HEK293 (cell line): ENCODE measurements at regions not wholly inside any gene's neighbourhood (a gene's known extent, or its start where the extent isn't known, plus 50 kb on each side); places are given as distances from the start of the nearest gene placed in this dataset.

Experiments
- CTCF ChIA-PET: fragments of 350-600 bp; formaldehyde crosslinking; extraction: SDS; loops from one replicate; lab custom pipeline; 2021; ENCODE audit warnings: antibody characterized with exemption; lab: Yijun Ruan, JAX
- POLR2A ChIA-PET: fragments of 300-600 bp; formaldehyde crosslinking; extraction: SDS; loops from one replicate; lab custom pipeline; 2020; ENCODE audit warnings: antibody characterized with exemption, inconsistent platforms; lab: Yijun Ruan, JAX
- H3K27ac ChIP-seq: fragments of 200-500 bp; sonication (Bioruptor generic); 2 replicates; pipeline ENCODE4 v1.5.1; 2014; ENCODE audit warnings: low read depth, low read length, control low read depth, inconsistent platforms; ENCODE audit errors: extremely low read depth
- H3K36me3 ChIP-seq, 2 experiments: fragments of 200-500 bp in 1 of 2; sonication (Bioruptor generic) in 1 of 2; 1 replicate in 1 of 2; 2 replicates in 1 of 2; pipeline ENCODE4 v1.5.1; 2014 to 2017; ENCODE audit warnings: inconsistent platforms in 2 of 2, low read length in 2 of 2; ENCODE audit not compliant: control insufficient read depth in 2 of 2, insufficient read depth in 1 of 2
- H3K4me1 ChIP-seq: fragments of 200-500 bp; sonication (Bioruptor generic); 2 replicates; pipeline ENCODE4 v1.5.1; 2014; ENCODE audit warnings: mild to moderate bottlenecking, low read length, inconsistent platforms; ENCODE audit not compliant: control insufficient read depth, insufficient read depth
- H3K4me3 ChIP-seq: 2 replicates; pipeline ENCODE4 v1.5.1; 2011; ENCODE audit warnings: low read depth, mild to moderate bottlenecking, control low read depth, low read length, moderate library complexity
- H3K9me3 ChIP-seq: fragments of 200-500 bp; sonication (Bioruptor generic); 2 replicates; pipeline ENCODE4 v1.5.1; 2014; ENCODE audit warnings: low read depth, low read length, inconsistent platforms; ENCODE audit not compliant: control insufficient read depth, insufficient read depth
- BCL6B ChIP-seq: fragments of 450-650 bp; formaldehyde crosslinking; IDR thresholded peaks from 2 replicates; pipeline ENCODE4 v1.5.1; 2017; ENCODE audit warnings: missing biosample characterization, missing genetic modification characterization
- GLI2 ChIP-seq: fragments of 450-650 bp; formaldehyde crosslinking; IDR thresholded peaks from 2 replicates; pipeline ENCODE4; 2017; ENCODE audit warnings: missing biosample characterization, missing genetic modification characterization, low read depth, borderline replicate concordance
- HOXC10 ChIP-seq: sonication (generic); formaldehyde crosslinking; IDR thresholded peaks from 2 replicates; pipeline ENCODE4 v1.8.1; 2023; ENCODE audit warnings: mild to moderate bottlenecking, missing genetic modification reagents
- KLF1 ChIP-seq: fragments of 450-650 bp; formaldehyde crosslinking; IDR thresholded peaks from 2 replicates; pipeline ENCODE4 v1.5.1; 2016; ENCODE audit warnings: missing biosample characterization, missing genetic modification characterization
- PRDM2 ChIP-seq: fragments of 450-650 bp; formaldehyde crosslinking; IDR thresholded peaks from 2 replicates; pipeline ENCODE4 v1.5.1; 2016; ENCODE audit warnings: missing biosample characterization, missing genetic modification characterization, borderline replicate concordance
- REPIN1 ChIP-seq: fragments of 450-650 bp; formaldehyde crosslinking; IDR thresholded peaks from 2 replicates; pipeline ENCODE4 v1.5.1; 2017; ENCODE audit warnings: missing biosample characterization, missing genetic modification characterization, low read depth
- TCF7L2 ChIP-seq: IDR thresholded peaks from 2 replicates; pipeline ENCODE4 v1.6.1; 2011; ENCODE audit warnings: low read depth, mild to moderate bottlenecking, inconsistent platforms, low read length, moderate library complexity, borderline replicate concordance
- TRIM28 ChIP-seq: IDR thresholded peaks from 2 replicates; pipeline ENCODE4 v1.6.1; 2011; ENCODE audit warnings: low read length, control low read depth, borderline replicate concordance
- ZBTB1 ChIP-seq: fragments of 450-650 bp; formaldehyde crosslinking; IDR thresholded peaks from 2 replicates; pipeline ENCODE4 v1.5.1; 2016; ENCODE audit warnings: missing biosample characterization, missing genetic modification characterization
- ZIC2 ChIP-seq: fragments of 450-650 bp; formaldehyde crosslinking; IDR thresholded peaks from 2 replicates; pipeline ENCODE4 v1.5.1; 2016; ENCODE audit warnings: missing biosample characterization, missing genetic modification characterization
- ZNF112 ChIP-seq: fragments of 450-650 bp; formaldehyde crosslinking; IDR thresholded peaks from 2 replicates; pipeline ENCODE4 v1.5.0; 2017; ENCODE audit warnings: missing biosample characterization, missing genetic modification characterization
- ZNF2 ChIP-seq: fragments of 450-650 bp; formaldehyde crosslinking; IDR thresholded peaks from 2 replicates; pipeline ENCODE4 v1.5.1; 2016; ENCODE audit warnings: missing biosample characterization, missing genetic modification characterization
- ZNF302 ChIP-seq: fragments of 450-650 bp; formaldehyde crosslinking; IDR thresholded peaks from 2 replicates; pipeline ENCODE4 v1.5.1; 2016; ENCODE audit warnings: missing biosample characterization, missing genetic modification characterization, low read depth
- ZNF37A ChIP-seq: fragments of 450-650 bp; IDR thresholded peaks from 2 replicates; pipeline ENCODE4 v1.5.1; 2018; ENCODE audit warnings: missing biosample characterization, missing genetic modification characterization
- ZNF391 ChIP-seq: fragments of 450-650 bp; formaldehyde crosslinking; IDR thresholded peaks from 2 replicates; pipeline ENCODE4 v1.5.1; 2016; ENCODE audit warnings: low read depth, missing biosample characterization, missing genetic modification characterization, borderline replicate concordance
- ZNF394 ChIP-seq: fragments of 450-650 bp; formaldehyde crosslinking; IDR thresholded peaks from 2 replicates; pipeline ENCODE4 v1.5.1; 2016; ENCODE audit warnings: missing biosample characterization, missing genetic modification characterization, mild to moderate bottlenecking, moderate library complexity, borderline replicate concordance
- ZNF449 ChIP-seq: fragments of 450-650 bp; formaldehyde crosslinking; IDR thresholded peaks from 2 replicates; pipeline ENCODE4 v1.5.1; 2017; ENCODE audit warnings: missing biosample characterization, mild to moderate bottlenecking, missing genetic modification characterization, moderate library complexity
- ZNF473 ChIP-seq: fragments of 450-650 bp; formaldehyde crosslinking; IDR thresholded peaks from 2 replicates; pipeline ENCODE4 v1.5.1; 2017; ENCODE audit warnings: missing biosample characterization, missing genetic modification characterization
- ZNF48 ChIP-seq: fragments of 450-650 bp; formaldehyde crosslinking; IDR thresholded peaks from 2 replicates; pipeline ENCODE4 v1.5.1; 2016; ENCODE audit warnings: missing biosample characterization, missing genetic modification characterization
- ZNF530 ChIP-seq: fragments of 450-650 bp; formaldehyde crosslinking; IDR thresholded peaks from 2 replicates; pipeline ENCODE4 v1.5.1; 2016; ENCODE audit warnings: low read depth, missing biosample characterization, missing genetic modification characterization
- ZNF626 ChIP-seq: fragments of 450-650 bp; sonication (Bioruptor Pico); formaldehyde crosslinking; IDR thresholded peaks from 2 replicates; pipeline ENCODE4 v1.5.1; 2018; ENCODE audit warnings: missing biosample characterization, missing genetic modification characterization, inconsistent platforms
- ZNF664 ChIP-seq: fragments of 450-650 bp; formaldehyde crosslinking; IDR thresholded peaks from 2 replicates; pipeline ENCODE4 v1.5.1; 2016; ENCODE audit warnings: missing biosample characterization, missing genetic modification characterization
- ZNF704 ChIP-seq: fragments of 450-650 bp; formaldehyde crosslinking; IDR thresholded peaks from 2 replicates; pipeline ENCODE4 v1.5.1; 2016; ENCODE audit warnings: missing biosample characterization, missing genetic modification characterization
- ZNF747 ChIP-seq: fragments of 450-650 bp; formaldehyde crosslinking; IDR thresholded peaks from 2 replicates; pipeline ENCODE4 v1.5.1; 2016; ENCODE audit warnings: missing biosample characterization, missing genetic modification characterization
- ZNF76 ChIP-seq: fragments of 450-650 bp; formaldehyde crosslinking; IDR thresholded peaks from 2 replicates; pipeline ENCODE4; 2016; ENCODE audit warnings: low read depth, missing biosample characterization, missing genetic modification characterization, borderline replicate concordance

- TF ChIP-seq ZNF530 (tag by site-specific recombination): no peak
- TF ChIP-seq ZNF48: no peak
- TF ChIP-seq ZNF449 (tag by site-specific recombination): no peak
- TF ChIP-seq TCF7L2: no peak
- no peak for TF ChIP-seq REPIN1 (tag by site-specific recombination)
- no peak for TF ChIP-seq ZNF394
- no peak for TF ChIP-seq ZNF704 (tag by site-specific recombination)
- no peak for TF ChIP-seq BCL6B (tag by site-specific recombination)
- 0 out of 2 replicates have a peak, but pooled peaks have one; percentile 77 for TF ChIP-seq TRIM28
- no peak for TF ChIP-seq GLI2 (tag by site-specific recombination)
Measured at GRCh38 chr6:26216886-26217713, 129.9 kb downstream of the HFE start (continued).

- TF ChIP-seq ZNF626: no peak
- TF ChIP-seq ZNF473: no peak
- no peak for TF ChIP-seq ZNF302 (tag by site-specific recombination)
- TF ChIP-seq ZIC2 (tag by site-specific recombination): no peak
- TF ChIP-seq ZNF76 (tag by site-specific recombination): no peak
- no peak for TF ChIP-seq ZNF664 (tag by site-specific recombination)
- no peak for TF ChIP-seq PRDM2 (tag by site-specific recombination)
- TF ChIP-seq ZNF37A: no peak
- no peak for TF ChIP-seq ZNF112 (tag by site-specific recombination)
- no peak for TF ChIP-seq GLI2 (tag by site-specific recombination)
- TF ChIP-seq KLF1 (tag by site-specific recombination): no peak
- no peak for TF ChIP-seq HOXC10 (CRISPR knock-in tag)
- no peak for TF ChIP-seq ZBTB1 (tag by site-specific recombination)
- TF ChIP-seq ZNF747 (tag by site-specific recombination): no peak
- TF ChIP-seq ZNF394: no peak
- TF ChIP-seq ZNF391: no peak
- TF ChIP-seq ZNF2 (tag by site-specific recombination): no peak
- POLR2A ChIA-PET: interaction anchor here (0.7 to 4.6 kb wide), 16 partner anchors 8 to 929 kb away, joined by 3 to 109 read pairs (median 26); a partner anchor contains a TSS
- H3K36me3 ChIP-seq: no peaks in the 10 kb centered on the region
- no peaks in the 10 kb centered on the region for H3K4me1 ChIP-seq
- no peaks in the 10 kb centered on the region for H3K9me3 ChIP-seq
- H3K4me3 ChIP-seq: peak overlapping the region; percentile 70
- H3K27ac ChIP-seq: no peak overlapping the region
- CTCF ChIA-PET: interaction anchor here (0.6 to 1.7 kb wide), 4 partner anchors 10 to 83 kb away, joined by 3 to 11 read pairs (median 4); no protein-coding TSS in a partner anchor
Measured at GRCh38 chr6:26217714-26218075, 130.5 kb downstream of the HFE start.
